ENCODE measurements at regions not wholly inside any gene's neighbourhood (a gene's known extent, or its start where the extent isn't known, plus 50 kb on each side); places are given as distances from the start of the nearest gene placed in this dataset.
A peak's percentile ranks its signal among the peaks of the same experiment; 100 is the strongest.

- no peak for DNase-seq
These were observed 1095.9 kb upstream of the SORCS1 start for GRCh38 chr10:108260383-108260906.

- DNase-seq = no peak
These were observed 1089.6 kb upstream of the SORCS1 start for GRCh38 chr10:108254089-108254488.

DNA sequence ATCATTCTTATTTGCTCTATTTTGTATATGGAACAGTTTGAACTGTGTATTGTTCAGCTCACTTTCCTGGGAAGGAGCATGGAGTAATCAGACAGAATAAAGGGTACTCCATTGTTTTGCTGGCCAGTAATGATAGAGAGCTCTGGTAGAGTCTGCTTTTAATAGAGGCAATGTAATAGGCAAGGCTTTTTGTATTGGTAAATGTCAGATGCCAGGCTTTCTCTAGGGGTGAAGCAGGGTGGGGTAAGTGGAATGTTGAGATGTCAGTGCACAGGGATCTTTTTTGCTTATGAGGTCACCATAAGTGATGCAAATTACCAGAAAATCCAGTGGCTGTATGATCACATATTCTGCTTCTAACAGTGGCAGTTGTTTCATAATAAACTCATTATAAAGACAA, 1088.3 kb upstream of the SORCS1 start:
- DNase-seq = no peak

DNA sequence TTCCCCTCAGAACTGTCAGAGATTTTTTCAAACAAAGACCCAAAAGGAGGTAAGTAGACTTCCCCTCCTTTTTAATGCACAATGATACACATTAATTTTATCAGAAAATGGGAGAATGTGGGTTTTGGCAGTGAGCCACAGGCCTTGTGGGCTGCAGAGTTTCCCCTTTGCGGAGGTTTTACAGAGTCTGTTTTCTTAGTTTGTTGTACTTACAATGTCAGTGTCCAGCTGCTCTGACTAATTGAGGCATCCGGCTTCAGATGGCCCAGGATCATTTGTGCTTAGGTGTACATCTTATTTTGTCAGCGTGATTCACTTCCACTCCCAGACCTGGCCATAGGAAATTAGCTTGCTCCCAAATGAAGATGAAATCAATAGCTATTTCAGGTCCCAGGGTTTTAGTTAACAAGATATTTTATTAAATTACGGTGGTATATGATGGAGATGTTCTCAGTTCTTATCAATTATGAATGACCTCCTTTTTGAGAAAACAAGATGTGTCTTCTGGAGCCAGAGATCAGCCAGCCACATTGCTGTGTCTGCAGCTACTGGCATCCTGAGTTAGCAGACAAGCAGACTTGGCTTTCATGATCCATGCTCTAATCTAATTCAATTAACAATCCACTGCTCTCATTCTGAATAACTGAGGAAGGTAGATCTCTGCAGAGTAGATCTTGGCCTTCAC, 1086.6 kb upstream of the SORCS1 start:
- DNase-seq = no peak

- DNase-seq = no peak
These were observed 1085.4 kb upstream of the SORCS1 start for GRCh38 chr10:108249940-108250339.

- no peak for DNase-seq
These were observed 1080.1 kb upstream of the SORCS1 start for GRCh38 chr10:108244443-108245228.

DNA sequence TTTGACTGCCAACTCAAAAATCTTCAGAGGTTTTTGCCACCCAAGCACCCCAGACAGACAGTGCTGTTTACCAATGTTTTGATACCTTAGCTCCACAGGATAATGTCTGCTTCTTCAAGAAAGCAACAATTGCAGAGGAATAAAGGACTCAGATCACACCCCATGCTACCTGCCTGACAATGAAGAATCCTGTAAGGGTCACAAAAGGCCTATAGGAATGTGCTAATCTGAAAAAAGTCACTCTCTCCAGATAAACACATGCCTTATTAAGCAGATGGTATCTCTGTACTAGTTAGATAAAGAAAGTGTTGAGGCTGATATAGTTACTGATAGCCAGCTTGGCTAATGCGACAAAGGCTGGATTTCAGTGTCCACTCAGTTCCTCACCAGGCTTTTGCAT, 1076.7 kb upstream of the SORCS1 start:
- no peak for DNase-seq

DNA sequence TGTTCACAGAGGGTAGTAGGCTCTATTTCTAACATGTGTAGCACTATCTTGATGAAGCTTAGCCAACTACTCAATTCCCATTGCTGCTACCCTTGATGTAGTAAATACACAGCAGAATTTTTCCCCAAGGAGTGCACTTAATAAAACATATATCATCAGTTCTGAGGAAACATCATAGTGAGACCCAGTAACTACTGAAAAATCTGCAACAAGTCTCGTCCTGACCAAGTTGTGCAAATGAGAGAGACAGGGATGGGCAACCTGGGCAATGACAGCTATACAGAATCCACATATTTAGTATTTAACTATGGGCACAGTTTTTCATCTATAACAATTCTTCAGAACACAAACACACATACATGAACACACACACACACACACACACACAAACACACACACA, 1073.8 kb upstream of the SORCS1 start:
- DNase-seq = no peak

- no peak for DNase-seq
These were observed 1066.1 kb upstream of the SORCS1 start for GRCh38 chr10:108230478-108231170.

DNA sequence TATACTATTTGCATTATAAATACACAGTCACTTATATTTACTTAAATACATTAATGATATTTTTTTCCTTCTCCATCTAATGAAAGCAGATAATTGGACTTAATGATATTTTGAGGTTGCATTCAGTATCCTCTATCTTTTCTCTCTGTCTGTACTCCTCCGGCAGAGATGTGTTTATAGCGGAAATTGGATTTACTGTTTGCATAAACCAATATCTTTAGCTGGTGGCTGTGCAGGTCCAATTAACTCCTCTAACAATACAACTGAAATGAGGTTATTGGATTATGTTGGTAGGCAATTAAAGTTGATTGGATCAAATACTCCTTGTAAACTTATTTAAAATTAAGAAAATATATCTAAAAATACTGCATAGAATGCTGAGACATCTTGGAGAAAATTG, 1044.2 kb upstream of the SORCS1 start:
- no peak for DNase-seq

DNA sequence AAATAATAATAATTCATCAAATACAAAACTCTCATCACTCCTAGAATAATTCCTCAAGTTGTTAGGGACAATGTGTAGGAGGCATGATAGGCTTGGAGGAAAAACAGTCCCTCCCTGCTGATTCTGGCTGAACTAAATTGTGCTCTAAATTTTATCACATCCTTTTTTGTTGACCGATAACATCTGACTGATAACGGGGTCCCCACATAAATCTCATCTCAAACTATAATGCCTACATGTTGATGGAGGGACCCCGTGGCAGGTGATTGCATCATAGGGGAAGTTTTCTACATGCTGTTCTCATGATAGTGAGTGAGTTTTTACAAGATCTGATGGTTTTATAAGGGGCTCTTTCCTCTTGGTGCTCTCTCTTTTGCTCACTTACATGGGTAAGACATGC, 1043.5 kb upstream of the SORCS1 start:
- no peak for DNase-seq

DNA sequence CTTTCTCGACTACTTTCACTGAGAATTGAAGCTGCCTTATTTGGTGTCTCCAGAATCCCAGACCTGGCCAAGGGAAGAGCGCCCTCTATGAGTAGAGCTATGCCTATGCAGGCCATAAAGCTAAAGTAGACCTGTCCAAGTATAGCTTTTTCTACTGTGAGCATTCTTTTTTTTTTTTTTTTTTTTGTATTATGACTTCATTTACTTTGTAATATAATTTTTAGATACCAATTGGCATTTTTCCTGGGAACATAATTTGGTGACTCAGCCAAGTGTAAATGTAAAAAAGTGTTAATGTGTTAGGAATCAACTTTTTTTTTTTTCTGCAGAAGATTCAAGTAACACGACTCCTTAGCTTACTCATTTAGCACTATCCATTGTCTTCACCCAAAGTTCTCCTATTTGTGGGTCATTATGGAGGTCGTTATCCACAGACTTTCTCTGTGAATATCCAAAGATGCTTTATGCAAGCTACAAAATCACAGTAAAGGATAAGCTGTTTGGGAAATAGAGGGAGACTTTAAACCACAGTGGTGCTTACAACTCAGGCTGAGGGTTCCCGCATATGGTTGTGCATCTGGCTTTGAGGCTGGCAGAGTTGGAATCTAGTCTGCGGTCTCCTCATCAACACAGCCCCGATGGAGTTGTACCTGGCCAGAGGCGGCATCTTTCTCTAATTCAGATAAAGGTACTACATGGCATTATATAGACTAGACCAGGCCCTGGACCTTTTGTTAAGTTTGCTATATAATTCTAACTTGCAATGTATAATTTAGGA, 1040.2 kb upstream of the SORCS1 start:
- DNase-seq = peak; percentile 6

DNA sequence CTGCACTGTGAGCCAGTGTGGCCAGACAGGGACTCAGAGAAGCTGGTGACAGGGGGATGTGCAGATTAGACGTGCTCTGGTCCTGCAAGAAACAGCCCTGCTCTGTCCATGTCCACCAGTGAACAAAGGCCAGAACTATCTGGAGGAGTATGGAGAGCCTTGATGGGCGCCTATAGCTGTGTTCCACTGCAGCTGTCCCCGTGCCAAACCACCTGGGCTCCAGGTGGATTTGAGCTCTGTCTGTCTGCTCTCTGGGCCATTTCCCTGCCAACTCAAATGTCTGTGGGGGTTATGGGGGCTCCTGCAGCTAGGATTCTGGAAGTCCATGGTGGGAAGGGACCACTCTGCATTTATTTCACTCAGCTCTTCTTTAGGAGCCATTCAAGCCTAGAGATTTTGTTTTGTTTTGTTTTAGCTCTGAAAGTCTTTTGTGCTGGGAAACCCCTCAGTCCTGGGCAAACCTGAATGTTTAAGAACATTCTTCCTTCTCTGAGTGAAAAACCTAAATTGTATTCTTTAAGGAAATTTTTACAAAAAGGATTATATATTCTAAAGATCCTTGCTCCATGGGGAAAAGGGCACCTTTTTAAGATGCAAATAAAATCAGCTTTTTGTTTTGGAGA, 1039.5 kb upstream of the SORCS1 start:
- DNase-seq = no peak

DNA sequence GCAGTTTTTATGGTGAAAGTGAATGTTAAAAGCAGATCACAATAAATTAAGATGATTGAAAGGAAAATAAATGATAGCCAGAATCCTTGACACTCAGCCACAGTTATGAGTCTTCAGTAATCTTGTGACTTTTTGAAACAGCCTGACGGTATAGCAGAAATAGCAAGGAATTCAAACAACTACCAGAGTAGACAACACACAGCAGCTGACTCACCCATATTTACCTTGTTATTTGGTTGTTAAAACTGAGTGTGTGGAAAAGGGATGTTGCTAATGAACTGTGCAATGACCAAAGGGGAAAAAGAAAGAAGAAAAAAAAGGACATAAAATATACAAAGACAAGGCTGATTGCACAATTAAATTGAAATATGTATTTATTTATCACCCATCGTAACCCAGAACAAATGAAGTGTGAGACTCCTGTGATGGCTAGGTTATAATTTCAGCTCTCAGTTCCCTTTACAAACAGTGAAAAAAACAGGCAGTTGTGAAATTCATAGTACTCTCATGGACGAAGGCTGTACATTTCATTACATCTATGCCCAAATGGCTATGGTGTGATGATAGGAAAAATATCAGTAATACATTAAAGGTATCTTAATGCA, 1023.0 kb upstream of the SORCS1 start:
- DNase-seq = no peak

DNA sequence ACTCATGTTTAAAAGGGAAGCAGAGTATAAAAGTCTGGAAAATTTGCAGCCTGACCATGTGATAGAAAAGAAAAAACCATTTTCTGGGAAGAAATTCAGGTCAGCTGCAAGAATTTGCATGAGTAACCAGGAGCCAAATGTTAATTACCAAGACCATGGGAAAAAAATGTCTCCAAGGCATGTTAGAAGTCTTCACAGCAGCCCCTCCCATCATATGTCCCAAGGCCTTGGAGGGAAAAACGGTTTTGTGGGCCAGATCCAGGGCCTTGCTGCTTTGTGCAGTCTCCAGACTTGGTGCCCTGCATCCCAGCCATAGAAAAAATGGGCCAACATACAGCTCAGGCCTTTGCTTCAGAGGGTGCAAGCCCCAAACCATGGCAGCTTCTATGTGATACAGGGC, 1019.6 kb upstream of the SORCS1 start:
- no peak for DNase-seq

- no peak for DNase-seq
These were observed 1016.4 kb upstream of the SORCS1 start for GRCh38 chr10:108180878-108181277.

DNA sequence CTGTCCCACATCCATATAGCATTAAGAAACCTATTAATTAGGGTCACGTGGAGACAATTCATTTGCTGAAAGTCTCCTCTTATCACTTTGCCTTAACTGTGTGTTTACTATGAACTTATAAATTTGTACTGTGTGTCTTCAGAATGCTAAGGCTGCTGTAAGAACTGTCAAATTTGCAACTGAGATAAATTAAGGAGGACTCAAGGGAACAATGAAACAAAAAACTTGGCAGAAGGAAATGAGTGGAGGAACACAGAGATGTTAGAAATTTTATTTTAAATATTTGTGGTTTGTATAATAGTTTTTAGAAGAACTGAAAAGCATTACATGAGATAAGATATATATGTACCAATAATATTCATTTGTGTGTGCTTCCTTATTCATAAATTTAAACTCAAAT, 1005.3 kb upstream of the SORCS1 start:
- DNase-seq = no peak

- no peak for DNase-seq
These were observed 1003.3 kb upstream of the SORCS1 start for GRCh38 chr10:108167766-108168165.

DNA sequence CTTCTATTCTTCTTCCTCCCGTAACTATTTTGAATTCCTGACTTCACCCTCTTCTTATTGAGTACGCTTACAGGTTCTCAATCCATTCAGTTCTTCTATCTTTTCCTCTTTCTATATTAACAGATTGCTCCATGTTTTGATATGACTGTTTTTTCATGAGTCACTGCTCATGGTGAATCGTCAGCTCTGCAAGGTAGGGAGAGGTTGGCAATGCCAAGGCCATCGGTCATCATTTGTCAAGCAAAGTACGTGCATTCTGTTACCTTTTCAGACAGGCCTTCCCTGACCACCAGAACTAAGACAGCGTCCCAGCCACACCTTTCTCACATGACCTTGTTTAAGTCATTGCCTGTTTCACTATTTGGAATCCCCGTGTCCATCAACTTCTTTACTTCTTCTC, 1001.9 kb upstream of the SORCS1 start:
- no peak for DNase-seq

GRCh38 chr10:108147346-108147745, 982.8 kb upstream of the SORCS1 start:
- no peak for DNase-seq

- no peak for DNase-seq
These were observed 976.6 kb upstream of the SORCS1 start for GRCh38 chr10:108141064-108141463.

DNA sequence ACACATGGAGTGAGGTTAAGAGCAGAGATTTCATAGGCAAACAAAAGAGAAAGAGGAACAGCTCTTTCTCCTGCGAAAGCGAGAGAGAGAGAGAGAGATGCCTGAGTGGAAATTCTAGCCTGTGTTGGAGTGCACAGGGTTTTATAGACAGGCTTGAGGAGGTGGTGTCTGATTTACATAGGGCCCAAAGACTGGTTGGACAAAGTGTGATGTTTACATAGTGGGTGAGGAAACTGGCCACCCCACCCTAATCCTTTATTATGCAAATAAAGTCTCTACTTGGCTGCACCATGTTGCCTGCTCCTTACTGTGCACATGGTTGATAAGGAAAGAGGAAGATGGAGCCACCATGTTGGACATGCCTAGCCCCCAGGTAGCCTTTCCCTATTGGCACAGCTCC, 967.8 kb upstream of the SORCS1 start:
- no peak for DNase-seq
